Vagina (tissue), 2 donors: ENCODE measurements at regions not wholly inside any gene's neighbourhood (a gene's known extent, or its start where the extent isn't known, plus 50 kb on each side); places are given as distances from the start of the nearest gene placed in this dataset.
A peak's percentile ranks its signal among the peaks of the same experiment; 100 is the strongest.

Experiments
- DNase-seq, 2 donors: peaks; one replicate each; pipeline ENCODE4 v3.0.0-alpha.2; 2017; ENCODE audit errors: extremely low spot score in 2 of 2
- H3K27ac ChIP-seq: fragments of 200-600 bp; sonication (generic); one replicate; pipeline ENCODE4 v1.5.1; 2019
- H3K27me3 ChIP-seq: fragments of 200-600 bp; sonication (generic); one replicate; pipeline ENCODE4 v1.5.1; 2019
- H3K36me3 ChIP-seq, 2 donors: fragments of 200-600 bp; sonication (generic); one replicate each; pipeline ENCODE4 v1.5.1; 2017 to 2019
- H3K4me1 ChIP-seq: fragments of 200-600 bp; sonication (generic); one replicate; pipeline ENCODE4 v1.5.1; 2019
- H3K4me3 ChIP-seq, 2 donors: fragments of 200-600 bp; sonication (generic); 1 replicate in 1 of 2; 2 replicates in 1 of 2; pipeline ENCODE4 v1.5.1; 2016 to 2019
- H3K9me3 ChIP-seq: fragments of 200-600 bp; sonication (generic); one replicate; pipeline ENCODE4 v1.5.1; 2019
- POLR2A ChIP-seq, 2 donors: fragments of 450-650 bp; IDR thresholded peaks; one replicate each; pipeline ENCODE4 v1.6.1; 2017; ENCODE audit warnings: antibody characterized with exemption in 2 of 2, mild to moderate bottlenecking in 2 of 2, moderate library complexity in 2 of 2
- POLR2AphosphoS5 ChIP-seq, 2 donors: sonication (generic); formaldehyde crosslinking; IDR thresholded peaks; one replicate each; pipeline ENCODE4 v1.9.0; 2017; ENCODE audit warnings: antibody characterized with exemption in 2 of 2, mild to moderate bottlenecking in 2 of 2, low read depth in 1 of 2; ENCODE audit not compliant: insufficient read depth in 1 of 2
- intact Hi-C: fragments of 100-400 bp; cut with DNase I; formaldehyde crosslinking; loops from one replicate; pipeline ENCODE4 v1.15.1; 2023
- TF ChIP-seq, protein P1 (sequence below), 3 experiments: fragments of 450-650 bp in 2 of 3; fragments of 200-600 bp in 1 of 3; sonication (generic) in 1 of 3; IDR thresholded peaks; one replicate each; pipeline ENCODE4 v1.5.1; 2017 to 2019; ENCODE audit warnings: antibody characterized with exemption in 3 of 3, mild to moderate bottlenecking in 2 of 3, moderate library complexity in 2 of 3

DNA sequence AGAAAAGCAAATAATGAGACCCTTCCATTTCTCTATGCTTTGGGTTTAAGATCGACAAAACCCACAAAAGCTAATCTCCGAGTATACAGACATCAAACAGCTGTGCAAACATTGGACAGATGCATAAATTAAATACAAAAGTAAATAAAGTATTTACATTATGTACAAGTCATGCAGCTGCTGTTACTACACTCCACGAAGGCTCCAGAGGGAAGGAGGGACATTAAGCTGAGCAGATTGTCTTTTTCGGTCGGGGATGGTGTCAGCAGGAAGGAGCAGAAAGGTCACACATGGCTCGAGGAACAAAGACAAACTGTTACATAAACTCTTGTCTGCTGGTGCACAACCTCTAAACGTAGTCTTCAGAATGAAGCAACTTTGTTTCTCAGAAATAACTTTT, 88.8 kb upstream of the BARX2 start:
- DNase-seq, result no peak
- Histone ChIP-seq H3K27me3 (no peaks in the 10 kb centered on the region), H3K4me3 (no peak overlapping the region), H3K4me1 (peaks cover 6% of the 10 kb centered on the region), H3K27ac (no peak overlapping the region), H3K36me3 (no peaks in the 10 kb centered on the region), H3K9me3 (no peaks in the 10 kb centered on the region)
- intact Hi-C loops, result no loop called here
- TF ChIP-seq POLR2AphosphoS5 (IDR thresholded peaks at IDR 0.05; ENCODE audit: insufficient read depth in 1 of 2, low read depth in 1 of 2), result no peak
- TF ChIP-seq, protein P1, sequence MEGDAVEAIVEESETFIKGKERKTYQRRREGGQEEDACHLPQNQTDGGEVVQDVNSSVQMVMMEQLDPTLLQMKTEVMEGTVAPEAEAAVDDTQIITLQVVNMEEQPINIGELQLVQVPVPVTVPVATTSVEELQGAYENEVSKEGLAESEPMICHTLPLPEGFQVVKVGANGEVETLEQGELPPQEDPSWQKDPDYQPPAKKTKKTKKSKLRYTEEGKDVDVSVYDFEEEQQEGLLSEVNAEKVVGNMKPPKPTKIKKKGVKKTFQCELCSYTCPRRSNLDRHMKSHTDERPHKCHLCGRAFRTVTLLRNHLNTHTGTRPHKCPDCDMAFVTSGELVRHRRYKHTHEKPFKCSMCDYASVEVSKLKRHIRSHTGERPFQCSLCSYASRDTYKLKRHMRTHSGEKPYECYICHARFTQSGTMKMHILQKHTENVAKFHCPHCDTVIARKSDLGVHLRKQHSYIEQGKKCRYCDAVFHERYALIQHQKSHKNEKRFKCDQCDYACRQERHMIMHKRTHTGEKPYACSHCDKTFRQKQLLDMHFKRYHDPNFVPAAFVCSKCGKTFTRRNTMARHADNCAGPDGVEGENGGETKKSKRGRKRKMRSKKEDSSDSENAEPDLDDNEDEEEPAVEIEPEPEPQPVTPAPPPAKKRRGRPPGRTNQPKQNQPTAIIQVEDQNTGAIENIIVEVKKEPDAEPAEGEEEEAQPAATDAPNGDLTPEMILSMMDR (IDR thresholded peaks at IDR 0.05), result no peak

DNA sequence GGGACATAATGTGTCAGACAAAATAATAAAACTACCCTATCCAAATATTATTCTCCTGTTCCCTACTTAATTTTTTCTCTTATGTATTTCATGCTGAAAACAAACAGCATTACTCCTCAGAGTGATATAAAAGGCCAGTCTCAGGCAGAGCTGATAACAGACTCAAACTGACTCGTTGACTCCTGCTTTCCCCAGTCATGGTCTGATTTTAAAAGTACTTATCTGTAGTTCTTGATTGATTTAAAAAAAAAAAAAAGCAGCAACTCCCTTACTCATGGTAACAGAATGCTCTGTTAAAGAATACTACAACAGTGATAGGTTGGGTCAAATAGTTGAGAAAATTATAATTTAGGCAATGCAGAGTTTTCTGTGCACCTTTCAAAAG, 90.3 kb upstream of the BARX2 start:
- TF ChIP-seq, protein P1 (IDR thresholded peaks at IDR 0.05), result no peak
- no peak for TF ChIP-seq POLR2AphosphoS5 (IDR thresholded peaks at IDR 0.05; ENCODE audit: insufficient read depth in 1 of 2, low read depth in 1 of 2)
- TF ChIP-seq POLR2A (IDR thresholded peaks at IDR 0.05), result no peak
- intact Hi-C loops, result no loop called here
- DNase-seq, result no peak
- H3K4me1 ChIP-seq, result peaks cover 9% of the 10 kb centered on the region
- H3K27me3 ChIP-seq, result no peaks in the 10 kb centered on the region
- no peaks in the 10 kb centered on the region for H3K9me3 ChIP-seq
- no peaks in the 10 kb centered on the region for H3K36me3 ChIP-seq
- H3K4me3 ChIP-seq, result no peak overlapping the region
- H3K27ac ChIP-seq, result peak overlapping the region; percentile 24

DNA sequence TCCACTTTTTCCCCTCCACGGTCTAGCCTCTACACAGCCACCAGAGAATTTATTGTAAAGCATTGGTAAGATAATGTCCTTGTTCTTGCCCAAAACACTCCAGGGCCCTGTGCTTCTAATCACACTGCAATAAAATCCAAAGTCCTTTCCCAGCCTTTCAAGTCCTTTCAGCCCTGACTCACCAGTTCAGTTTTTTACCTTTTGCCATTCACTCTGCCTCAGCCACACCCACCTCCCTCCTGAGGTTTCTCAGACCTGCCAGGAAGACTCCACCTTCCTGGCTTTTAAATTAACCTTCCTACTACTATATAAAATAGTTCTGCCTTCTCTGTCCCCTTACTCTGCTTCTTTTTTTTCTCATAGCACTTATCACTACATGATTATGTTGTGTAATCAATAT, 91.0 kb upstream of the ARHGAP32 start:
- Histone ChIP-seq H3K27ac (no peak overlapping the region), H3K4me1 (peaks cover 20% of the 10 kb centered on the region), H3K27me3 (no peaks in the 10 kb centered on the region), H3K9me3 (no peaks in the 10 kb centered on the region), H3K36me3 (no peaks in the 10 kb centered on the region), H3K4me3 (no peak overlapping the region)
- TF ChIP-seq POLR2A (IDR thresholded peaks at IDR 0.05) (no peak), POLR2AphosphoS5 (IDR thresholded peaks at IDR 0.05; ENCODE audit: insufficient read depth in 1 of 2, low read depth in 1 of 2) (peak in 1 of 2 donors; percentile 37)
- TF ChIP-seq, protein P1 (IDR thresholded peaks at IDR 0.05), result no peak
- intact Hi-C loops, result no loop called here
- no peak for DNase-seq

DNA sequence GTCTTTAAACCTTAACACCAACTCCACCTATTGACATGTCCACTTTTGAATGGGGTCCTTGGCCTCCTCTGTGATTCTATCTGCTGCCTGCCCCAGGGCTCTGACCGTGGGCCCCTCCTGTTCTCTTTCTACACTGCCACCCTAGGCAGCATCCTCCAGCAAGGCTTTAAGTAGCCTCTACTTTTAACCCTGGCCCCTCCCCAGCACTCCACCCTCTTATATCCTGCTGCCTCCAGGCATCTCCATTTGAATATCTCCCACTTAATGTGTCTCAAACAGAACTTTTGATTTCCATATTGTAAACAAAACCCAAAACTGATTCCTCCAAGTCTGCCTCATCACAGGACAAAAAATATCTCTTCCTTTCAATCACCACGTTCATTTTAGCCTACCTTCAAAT, 90.5 kb upstream of the ARHGAP32 start:
- DNase-seq, result no peak
- Histone ChIP-seq H3K9me3 (no peaks in the 10 kb centered on the region), H3K27ac (no peak overlapping the region), H3K27me3 (no peaks in the 10 kb centered on the region), H3K4me1 (peaks cover 25% of the 10 kb centered on the region), H3K36me3 (no peaks in the 10 kb centered on the region), H3K4me3 (no peak overlapping the region)
- no peak for TF ChIP-seq POLR2AphosphoS5 (IDR thresholded peaks at IDR 0.05; ENCODE audit: insufficient read depth in 1 of 2, low read depth in 1 of 2)
- TF ChIP-seq POLR2A (IDR thresholded peaks at IDR 0.05), result no peak
- TF ChIP-seq, protein P1 (IDR thresholded peaks at IDR 0.05), result no peak
- intact Hi-C loops, result no loop called here

DNA sequence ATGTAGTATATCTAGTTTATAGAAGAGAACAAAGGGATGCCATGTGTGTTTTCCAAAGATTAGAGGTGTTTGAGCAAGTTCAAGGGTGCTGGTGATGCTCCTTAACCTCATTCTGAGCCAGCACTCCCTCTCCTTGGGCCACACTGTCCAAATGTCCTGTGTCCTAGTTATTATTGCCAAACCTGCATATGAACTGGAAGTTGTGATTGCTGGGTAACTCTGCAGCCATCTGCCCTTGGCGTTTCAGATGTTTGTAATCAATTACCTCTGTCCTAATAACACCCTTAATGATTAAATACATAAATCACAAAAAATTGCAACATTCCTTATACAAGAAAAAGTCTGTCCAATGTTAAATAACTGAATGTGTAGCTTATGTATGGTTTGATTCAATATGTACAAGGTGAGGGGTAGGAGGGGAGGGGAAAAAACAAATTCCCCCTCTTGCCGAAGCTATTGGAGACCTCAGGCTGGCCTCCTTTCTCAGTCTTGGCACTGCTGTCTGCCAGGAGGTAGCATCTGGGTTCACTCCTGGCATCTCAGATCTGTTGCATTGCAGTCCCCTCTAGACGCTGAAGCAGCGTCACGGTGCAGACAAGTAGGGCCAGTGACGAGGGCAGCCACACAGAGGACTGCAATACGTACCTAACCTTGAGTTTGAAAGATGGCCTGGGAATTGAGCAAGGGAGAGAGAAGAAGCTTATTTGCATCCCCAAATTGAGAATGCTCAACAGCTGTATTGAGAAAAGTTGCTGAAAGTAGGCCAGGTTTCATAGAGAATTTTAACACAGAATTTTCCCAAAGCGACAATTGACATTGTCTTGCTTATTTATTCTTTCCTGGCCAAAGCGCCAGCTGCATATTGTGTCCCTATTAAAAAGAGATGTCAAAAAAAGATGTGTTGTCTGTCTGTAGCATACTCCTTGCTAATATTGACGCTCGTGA, 89.6 kb upstream of the ARHGAP32 start:
- DNase-seq, result no peak
- no peak for TF ChIP-seq POLR2A (IDR thresholded peaks at IDR 0.05)
- TF ChIP-seq, protein P1 (IDR thresholded peaks at IDR 0.05), result no peak
- TF ChIP-seq POLR2AphosphoS5 (IDR thresholded peaks at IDR 0.05; ENCODE audit: insufficient read depth in 1 of 2, low read depth in 1 of 2), result no peak
- Histone ChIP-seq H3K4me3 (no peak overlapping the region), H3K27me3 (no peaks in the 10 kb centered on the region), H3K4me1 (peaks cover 34% of the 10 kb centered on the region), H3K36me3 (no peaks in the 10 kb centered on the region), H3K27ac (no peak overlapping the region), H3K9me3 (no peaks in the 10 kb centered on the region)
- intact Hi-C loops, result no loop called here
